A549 (cell line): ENCODE measurements at regions not wholly inside any gene's neighbourhood (a gene's known extent, or its start where the extent isn't known, plus 50 kb on each side); places are given as distances from the start of the nearest gene placed in this dataset.
A peak's percentile ranks its signal among the peaks of the same experiment; 100 is the strongest.

Experiments
- ATAC-seq, 2 experiments: fragments of 200-7000 bp in 1 of 2; fragments of >200 bp in 1 of 2; cut with Nextera tagmentation in 1 of 2; cut with Tn5 transposase in 1 of 2; 3 replicates each; pipeline versions ENCODE4 v1.8.0 to v1.9.1; 2018 to 2020; ENCODE audit warnings: mild to moderate bottlenecking in 1 of 2, moderate library complexity in 1 of 2
- CTCF ChIA-PET: fragments of 300-600 bp; sonication (Branson Sonifier 250); formaldehyde crosslinking; extraction: SDS; loops from one replicate; lab custom pipeline; 2021; ENCODE audit warnings: antibody characterized with exemption, inconsistent platforms; lab: Yijun Ruan, JAX
- POLR2A ChIA-PET: fragments of 350-600 bp; formaldehyde crosslinking; extraction: SDS; loops from one replicate; lab custom pipeline; 2021; ENCODE audit warnings: antibody characterized with exemption, inconsistent platforms; lab: Yijun Ruan, JAX
- DNase-seq, 2 experiments: peaks; one replicate each; pipeline versions ENCODE4 v3.0.0 to v3.0.0-alpha.2; 2011 to 2016; ENCODE audit warnings: low read depth in 1 of 2, low spot score in 1 of 2
- FAIRE-seq: peaks from 2 replicates; lab custom pipeline; 2011; peaks lifted over from hg19 to GRCh38; lab: Jason Lieb, UNC
- H3K27ac ChIP-seq, 2 experiments: fragments of >200 bp; sonication (Bioruptor Twin); formaldehyde crosslinking; 3 replicates each; pipeline ENCODE4 v1.5.1; 2016 to 2017
- H3K4me1 ChIP-seq: fragments of >200 bp; sonication (Bioruptor Twin); formaldehyde crosslinking; 3 replicates; pipeline ENCODE4 v1.6.1; 2016
- H3K4me2 ChIP-seq: fragments of >200 bp; sonication (Bioruptor Twin); formaldehyde crosslinking; 3 replicates; pipeline ENCODE4 v1.6.1; 2016
- H3K4me3 ChIP-seq: fragments of >200 bp; sonication (Bioruptor Twin); formaldehyde crosslinking; 3 replicates; pipeline ENCODE4 v1.5.1; 2016
- H3K9me3 ChIP-seq: fragments of >200 bp; sonication (Bioruptor Twin); formaldehyde crosslinking; 3 replicates; pipeline ENCODE4 v1.6.1; 2016
- CHD4 ChIP-seq: fragments of 200-600 bp; sonication (generic); IDR thresholded peaks from 2 replicates; pipeline ENCODE4 v1.6.1; 2016; ENCODE audit warnings: antibody characterized with exemption, mild to moderate bottlenecking, borderline replicate concordance
- ELK1 ChIP-seq: fragments of 150-350 bp; IDR thresholded peaks from 2 replicates; pipeline ENCODE4 v1.6.1; 2014; ENCODE audit warnings: low read depth, mild to moderate bottlenecking, low read length
- FOSL2 ChIP-seq, 2 experiments: fragments of 450-650 bp in 1 of 2; fragments of >200 bp in 1 of 2; sonication (Bioruptor Twin) in 1 of 2; formaldehyde crosslinking; IDR thresholded peaks; 2 replicates each; pipeline versions ENCODE4 v1.5.0 to v1.6.1; 2016 to 2020; ENCODE audit warnings: mild to moderate bottlenecking in 1 of 2, moderate library complexity in 1 of 2
- HDAC2 ChIP-seq: fragments of 200-600 bp; sonication (generic); IDR thresholded peaks from 2 replicates; pipeline ENCODE4 v1.6.1; 2016
- HEYL ChIP-seq: fragments of 250-450 bp; sonication (Bioruptor Pico); IDR thresholded peaks from 2 replicates; pipeline ENCODE4 v1.8.0; 2021; ENCODE audit warnings: mild to moderate bottlenecking, moderate library complexity
- KDM5A ChIP-seq: fragments of 200-600 bp; sonication (generic); IDR thresholded peaks from 2 replicates; pipeline ENCODE4 v1.6.1; 2016; ENCODE audit warnings: antibody characterized with exemption, mild to moderate bottlenecking
- MYC ChIP-seq: IDR thresholded peaks from 2 replicates; pipeline ENCODE4 v1.6.1; 2012; ENCODE audit warnings: mild to moderate bottlenecking, inconsistent platforms, low read length, improper control_type of control experiment, borderline replicate concordance
- PHF8 ChIP-seq: fragments of 200-600 bp; sonication (generic); IDR thresholded peaks from 2 replicates; pipeline ENCODE4 v1.6.1; 2016; ENCODE audit warnings: low read depth, mild to moderate bottlenecking, antibody characterized with exemption, moderate library complexity, borderline replicate concordance
- RAD21 ChIP-seq, 2 experiments: fragments of >200 bp in 1 of 2; sonication (Bioruptor Twin) in 1 of 2; formaldehyde crosslinking in 1 of 2; IDR thresholded peaks in 1 of 2; conservative IDR thresholded peaks in 1 of 2; 2 replicates in 1 of 2; 3 replicates in 1 of 2; pipeline ENCODE4 v1.6.1; 2012 to 2018; ENCODE audit warnings: inconsistent platforms in 1 of 2
- RARB ChIP-seq: fragments of 250-450 bp; sonication (Bioruptor Pico); IDR thresholded peaks from 2 replicates; pipeline ENCODE4 v1.8.0; 2021; ENCODE audit warnings: mild to moderate bottlenecking, moderate library complexity
- RNF2 ChIP-seq: fragments of 200-600 bp; sonication (generic); IDR thresholded peaks from 2 replicates; pipeline ENCODE4 v1.6.1; 2016; ENCODE audit warnings: low read depth, mild to moderate bottlenecking, antibody characterized with exemption, moderate library complexity, borderline replicate concordance
- SMC3 ChIP-seq: fragments of >200 bp; sonication (Bioruptor Twin); formaldehyde crosslinking; IDR thresholded peaks from 3 replicates; pipeline ENCODE4 v1.6.1; 2018; ENCODE audit warnings: inconsistent platforms
- SREBF2 ChIP-seq: fragments of 450-650 bp; IDR thresholded peaks from 2 replicates; pipeline ENCODE4 v1.6.1; 2014; ENCODE audit warnings: mild to moderate bottlenecking, moderate library complexity
- TFCP2L1 ChIP-seq: fragments of 250-450 bp; sonication (Bioruptor Pico); IDR thresholded peaks from 2 replicates; pipeline ENCODE4 v1.5.0; 2021; ENCODE audit warnings: mild to moderate bottlenecking
- ZC3H11A ChIP-seq: fragments of 450-650 bp; IDR thresholded peaks from 2 replicates; pipeline ENCODE4 v1.6.1; 2014; ENCODE audit warnings: antibody characterized with exemption, mild to moderate bottlenecking
- WGBS: methylation state at CpG from one replicate; pipeline ENCODE4 v1.1.6; 2017; ENCODE audit errors: missing lambda C conversion rate; 5-methylcytosine and 5-hydroxymethylcytosine counted together
- TF ChIP-seq, protein P1 (sequence below): fragments of >200 bp; sonication (Bioruptor Twin); formaldehyde crosslinking; IDR thresholded peaks from 3 replicates; pipeline ENCODE4 v1.5.1; 2016

GRCh38 chr4:100095729-100096595 lies 94.3 kb downstream of the DDIT4L start:
- ChIA-PET POLR2A (no interaction called here), CTCF (interaction anchor here (0.6 to 2.2 kb wide), 5 partner anchors 13 to 1384 kb away, joined by 3 to 11 read pairs (median 3); no protein-coding TSS in a partner anchor)
- no peak overlapping the region for H3K4me3 ChIP-seq
- peak overlapping the region; percentile 49 for H3K4me2 ChIP-seq
- TF ChIP-seq SREBF2 (no peak), TFCP2L1 (no peak), ZC3H11A (no peak), MYC (no peak), RAD21 (conservative IDR thresholded peaks at IDR 0.05 in 1 of 2, IDR thresholded peaks at IDR 0.05 in 1 of 2) (peak; percentile 22 to 30; a peak in 3 of 5 replicates), SMC3 (0 out of 3 replicates have a peak, but pooled peaks have one; percentile 35), HDAC2 (no peak), HEYL (CRISPR knock-in tag) (no peak), RARB (CRISPR knock-in tag) (no peak), RNF2 (no peak), FOSL2 (IDR thresholded peaks at IDR 0.05) (no peak), FOSL2 (CRISPR knock-in tag; IDR thresholded peaks at IDR 0.05) (peak; percentile 27; the same call in 1 of the 2 replicates), PHF8 (no peak), CHD4 (no peak)
- TF ChIP-seq, protein P1, sequence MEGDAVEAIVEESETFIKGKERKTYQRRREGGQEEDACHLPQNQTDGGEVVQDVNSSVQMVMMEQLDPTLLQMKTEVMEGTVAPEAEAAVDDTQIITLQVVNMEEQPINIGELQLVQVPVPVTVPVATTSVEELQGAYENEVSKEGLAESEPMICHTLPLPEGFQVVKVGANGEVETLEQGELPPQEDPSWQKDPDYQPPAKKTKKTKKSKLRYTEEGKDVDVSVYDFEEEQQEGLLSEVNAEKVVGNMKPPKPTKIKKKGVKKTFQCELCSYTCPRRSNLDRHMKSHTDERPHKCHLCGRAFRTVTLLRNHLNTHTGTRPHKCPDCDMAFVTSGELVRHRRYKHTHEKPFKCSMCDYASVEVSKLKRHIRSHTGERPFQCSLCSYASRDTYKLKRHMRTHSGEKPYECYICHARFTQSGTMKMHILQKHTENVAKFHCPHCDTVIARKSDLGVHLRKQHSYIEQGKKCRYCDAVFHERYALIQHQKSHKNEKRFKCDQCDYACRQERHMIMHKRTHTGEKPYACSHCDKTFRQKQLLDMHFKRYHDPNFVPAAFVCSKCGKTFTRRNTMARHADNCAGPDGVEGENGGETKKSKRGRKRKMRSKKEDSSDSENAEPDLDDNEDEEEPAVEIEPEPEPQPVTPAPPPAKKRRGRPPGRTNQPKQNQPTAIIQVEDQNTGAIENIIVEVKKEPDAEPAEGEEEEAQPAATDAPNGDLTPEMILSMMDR: peak; percentile 43
- H3K9me3 ChIP-seq: no peaks in the 10 kb centered on the region
- 19% methylated on average over 7 of the region's 7 CpGs for WGBS
- DNase-seq (peak; percentile 26 to 67), ATAC-seq (peak; percentile 95 to 96), FAIRE-seq (no peak)
- H3K4me1 ChIP-seq: peaks cover 11% of the 10 kb centered on the region; the same call in 2 of the 3 replicates
- H3K27ac ChIP-seq: no peak overlapping the region

- WGBS: 25% methylated on average over 8 of the region's 8 CpGs
- H3K27ac ChIP-seq: peak overlapping the region; percentile 48 to 64; a peak in 4 of 6 replicates
- DNase-seq: peak; percentile 43 to 84
- ATAC-seq: peak; percentile 92 to 96
- no peak for FAIRE-seq
- H3K4me2 ChIP-seq: peak overlapping the region; percentile 59; the same call in 2 of the 3 replicates
- no peak overlapping the region for H3K4me3 ChIP-seq
- H3K9me3 ChIP-seq: no peaks in the 10 kb centered on the region
- H3K4me1 ChIP-seq: peaks cover 11% of the 10 kb centered on the region; the same call in 2 of the 3 replicates
- TF ChIP-seq ELK1 (no peak), KDM5A (no peak), SMC3 (peak; percentile 62), RAD21 (conservative IDR thresholded peaks at IDR 0.05 in 1 of 2, IDR thresholded peaks at IDR 0.05 in 1 of 2) (peak; percentile 62 to 72)
- TF ChIP-seq, protein P1: peak; percentile 60
- CTCF ChIA-PET: interaction anchor here (0.6 to 2.4 kb wide), 21 partner anchors 9 to 1201 kb away, joined by 3 to 16 read pairs (median 3); no protein-coding TSS in a partner anchor
- POLR2A ChIA-PET: interaction anchor here (0.8 kb wide), 1 partner anchor 1255 kb away, joined by 3 read pairs; no protein-coding TSS in a partner anchor
Measured at GRCh38 chr4:100093091-100093866, 97.0 kb downstream of the DDIT4L start.
